ENCODE measurements at regions not wholly inside any gene's neighbourhood (a gene's known extent, or its start where the extent isn't known, plus 50 kb on each side); places are given as distances from the start of the nearest gene placed in this dataset.

DNA sequence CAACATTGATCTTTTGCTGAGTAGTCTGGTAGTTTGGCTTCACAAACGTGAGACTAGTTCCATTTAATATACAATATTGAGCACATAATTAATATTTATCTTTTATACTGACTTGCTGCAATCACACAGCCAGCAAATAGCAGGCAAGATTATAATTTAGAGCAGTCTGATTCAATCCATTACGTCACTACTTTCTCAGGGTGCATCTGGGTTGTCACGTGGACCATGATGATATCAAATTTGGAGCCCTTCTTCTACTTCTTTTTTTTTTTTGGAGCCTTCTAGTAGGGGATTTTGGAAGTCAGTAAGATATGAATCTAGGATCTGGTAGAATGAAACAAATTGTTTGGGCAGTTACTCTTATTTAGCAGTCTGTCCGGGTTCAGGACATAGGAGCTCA, 100.6 kb upstream of the SLC5A9 start:
- no peak for TF ChIP-seq ZNF274 (IDR thresholded peaks at IDR 0.05; ENCODE audit: low read depth, low read length)
- TF ChIP-seq YY1 (IDR thresholded peaks at IDR 0.05; ENCODE audit: insufficient read depth, insufficient read length): no peak
- no peak for TF ChIP-seq SUZ12 (IDR thresholded peaks at IDR 0.05; ENCODE audit: extremely low read depth, insufficient read depth, insufficient read length)
